Kasumi-1 (cell line): ENCODE measurements at regions not wholly inside any gene's neighbourhood (a gene's known extent, or its start where the extent isn't known, plus 50 kb on each side); places are given as distances from the start of the nearest gene placed in this dataset.
"Not testable (repeated sequence)": the region's sequence is repeated elsewhere in the genome, so short reads cannot be mapped to it uniquely, and the experiment has no call there.

ENCODE experiments used
- DNase-seq, 2 experiments: peaks; one replicate each; lab custom pipeline; 2025; lab: John Stamatoyannopoulos, UW

GRCh38 chr6:74409447-74409846 is 713.4 kb downstream of the CD109 start:
- peak; percentile 47 to 74 for DNase-seq

GRCh38 chr6:74408844-74409243 is 712.8 kb downstream of the CD109 start:
- no peak for DNase-seq

- DNase-seq: no peak
Observed at GRCh38 chr6:74404366-74404765, 708.4 kb downstream of the CD109 start.

- no peak for DNase-seq
Observed at GRCh38 chr6:74402781-74403180, 706.8 kb downstream of the CD109 start.

- not testable (repeated sequence) for DNase-seq
Observed at GRCh38 chr6:74378437-74378836, 682.4 kb downstream of the CD109 start.

- no peak for DNase-seq
Observed at GRCh38 chr6:74369556-74369993, 673.6 kb downstream of the CD109 start.

GRCh38 chr6:74368746-74369145 is 672.7 kb downstream of the CD109 start:
- no peak for DNase-seq

GRCh38 chr6:74366634-74367033 is 670.6 kb downstream of the CD109 start:
- DNase-seq: no peak

- DNase-seq: no peak
Observed at GRCh38 chr6:74362391-74362790, 666.4 kb downstream of the CD109 start.

- no peak for DNase-seq
Observed at GRCh38 chr6:74357321-74357720, 661.3 kb downstream of the CD109 start.

- no peak for DNase-seq
Observed at GRCh38 chr6:74356391-74356790, 660.4 kb downstream of the CD109 start.

GRCh38 chr6:74346936-74347535 is 651.0 kb downstream of the CD109 start:
- DNase-seq: no peak

GRCh38 chr6:74343804-74344203 is 647.8 kb downstream of the CD109 start:
- DNase-seq: peak; percentile 21 to 25

- not testable (repeated sequence) for DNase-seq
Observed at GRCh38 chr6:74343321-74343720, 647.3 kb downstream of the CD109 start.

- no peak for DNase-seq
Observed at GRCh38 chr6:74334722-74335121, 638.7 kb downstream of the CD109 start.

- no peak for DNase-seq
Observed at GRCh38 chr6:74333406-74333805, 637.4 kb downstream of the CD109 start.

- no peak for DNase-seq
Observed at GRCh38 chr6:74320715-74321114, 624.7 kb downstream of the CD109 start.

GRCh38 chr6:74320074-74320473 is 624.1 kb downstream of the CD109 start:
- no peak for DNase-seq

GRCh38 chr6:74319292-74319691 is 623.3 kb downstream of the CD109 start:
- no peak for DNase-seq

- DNase-seq: no peak
Observed at GRCh38 chr6:74318738-74319137, 622.7 kb downstream of the CD109 start.

- no peak for DNase-seq
Observed at GRCh38 chr6:74312081-74312480, 616.1 kb downstream of the CD109 start.

- DNase-seq: no peak
Observed at GRCh38 chr6:74311431-74311830, 615.4 kb downstream of the CD109 start.

- no peak for DNase-seq
Observed at GRCh38 chr6:74289884-74290283, 593.9 kb downstream of the CD109 start.

- no peak for DNase-seq
Observed at GRCh38 chr6:74287932-74288331, 591.9 kb downstream of the CD109 start.
